DMS53 treated with DMSO at 0.1 percent for 48 hours (cell line): ENCODE measurements at regions not wholly inside any gene's neighbourhood (a gene's known extent, or its start where the extent isn't known, plus 50 kb on each side); places are given as distances from the start of the nearest gene placed in this dataset.

Experiments
- DNase-seq: peaks from one replicate; lab custom pipeline; 2025; ENCODE audit not compliant: unreplicated experiment; lab: John Stamatoyannopoulos, UW

GRCh38 chr1:213670692-213671023 is 317.1 kb upstream of the PROX1 start:
- no peak for DNase-seq

- no peak for DNase-seq
Observed at GRCh38 chr1:213675043-213675442, 312.7 kb upstream of the PROX1 start.

- DNase-seq, result no peak
Observed at GRCh38 chr1:213676736-213677135, 311.0 kb upstream of the PROX1 start.

GRCh38 chr1:213678348-213678747 is 309.4 kb upstream of the PROX1 start:
- DNase-seq, result no peak

GRCh38 chr1:213678753-213679152 is 309.0 kb upstream of the PROX1 start:
- DNase-seq, result no peak

- DNase-seq, result no peak
Observed at GRCh38 chr1:213679153-213679552, 308.6 kb upstream of the PROX1 start.

GRCh38 chr1:213680677-213681325 is 307.0 kb upstream of the PROX1 start:
- no peak for DNase-seq

- no peak for DNase-seq
Observed at GRCh38 chr1:213681788-213682340, 305.9 kb upstream of the PROX1 start.

GRCh38 chr1:213683529-213683928 is 304.2 kb upstream of the PROX1 start:
- DNase-seq, result no peak

GRCh38 chr1:213684454-213684853 is 303.3 kb upstream of the PROX1 start:
- no peak for DNase-seq

GRCh38 chr1:213685992-213686582 is 301.7 kb upstream of the PROX1 start:
- no peak for DNase-seq

GRCh38 chr1:213686983-213687382 is 300.8 kb upstream of the PROX1 start:
- no peak for DNase-seq

GRCh38 chr1:213687832-213688231 is 299.9 kb upstream of the PROX1 start:
- no peak for DNase-seq

GRCh38 chr1:213688655-213689054 is 299.1 kb upstream of the PROX1 start:
- no peak for DNase-seq

- no peak for DNase-seq
Observed at GRCh38 chr1:213689260-213689659, 298.5 kb upstream of the PROX1 start.

GRCh38 chr1:213690341-213690917 is 297.3 kb upstream of the PROX1 start:
- no peak for DNase-seq

GRCh38 chr1:213692321-213692720 is 295.5 kb upstream of the PROX1 start:
- no peak for DNase-seq

GRCh38 chr1:213693864-213694263 is 293.9 kb upstream of the PROX1 start:
- no peak for DNase-seq

- DNase-seq, result no peak
Observed at GRCh38 chr1:213697192-213697802, 290.5 kb upstream of the PROX1 start.

GRCh38 chr1:213698092-213698702 is 289.6 kb upstream of the PROX1 start:
- no peak for DNase-seq

GRCh38 chr1:213702703-213703102 is 285.1 kb upstream of the PROX1 start:
- DNase-seq, result no peak

- no peak for DNase-seq
Observed at GRCh38 chr1:213704941-213705340, 282.8 kb upstream of the PROX1 start.
